GM23338 (cell line): ENCODE measurements at regions not wholly inside any gene's neighbourhood (a gene's known extent, or its start where the extent isn't known, plus 50 kb on each side); places are given as distances from the start of the nearest gene placed in this dataset.

Experiments used
- CTCF ChIP-seq, 2 experiments: fragments of 200-600 bp in 1 of 2; sonication (generic) in 1 of 2; conservative IDR thresholded peaks; 2 replicates each; pipeline versions ENCODE4 v1.5.1 to v1.6.1; 2016 to 2017; ENCODE audit warnings: antibody characterized with exemption in 2 of 2, low read depth in 2 of 2, mild to moderate bottlenecking in 2 of 2, moderate library complexity in 1 of 2
- POLR2AphosphoS5 ChIP-seq: IDR thresholded peaks from 2 replicates; pipeline ENCODE4 v1.6.1; 2016; ENCODE audit warnings: antibody characterized with exemption, low read depth

DNA sequence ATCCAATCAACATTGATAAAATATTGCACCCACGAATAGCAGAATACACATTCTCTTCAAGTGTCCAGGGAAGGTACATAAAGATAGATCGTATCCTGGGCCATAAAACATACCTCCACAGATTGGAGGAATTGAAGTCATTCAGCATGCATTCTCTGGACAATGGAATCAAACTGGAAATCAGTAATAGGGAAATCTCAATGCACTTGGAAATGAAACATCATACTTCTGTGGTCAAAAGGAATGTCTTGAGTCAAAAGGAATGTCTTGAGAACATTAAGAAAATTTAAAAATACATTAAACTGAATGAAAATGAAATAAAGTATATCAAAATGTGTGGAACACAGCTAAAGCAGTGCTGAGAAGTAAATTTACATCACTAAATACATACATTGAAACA, 138.8 kb downstream of the TFAP2A start:
- no peak for TF ChIP-seq CTCF (conservative IDR thresholded peaks at IDR 0.05; ENCODE audit: low read depth in 2 of 2)
- TF ChIP-seq POLR2AphosphoS5: no peak
